GM12878 (cell line): ENCODE measurements at regions not wholly inside any gene's neighbourhood (a gene's known extent, or its start where the extent isn't known, plus 50 kb on each side); places are given as distances from the start of the nearest gene placed in this dataset.

Source experiments
- ATAC-seq: fragments of 200-7000 bp; cut with Tn5 transposase; 3 replicates; pipeline ENCODE4 v1.9.1; 2020; ENCODE audit warnings: mild to moderate bottlenecking, moderate library complexity
- BruUV-seq: library from RNA; stranded (reverse); fragments of 400-500 nt; replicated peaks from 2 replicates; lab custom pipeline; 2021; lab: Mats Ljungman, UMichigan
- CTCF ChIA-PET: fragments of 300-600 bp; sonication (Branson Sonifier 250); formaldehyde crosslinking; extraction: SDS; loops from one replicate; lab custom pipeline; 2021; ENCODE audit warnings: inconsistent platforms; lab: Yijun Ruan, JAX
- POLR2A ChIA-PET: fragments of 350-600 bp; formaldehyde crosslinking; extraction: SDS; loops from one replicate; lab custom pipeline; 2021; ENCODE audit warnings: inconsistent platforms; lab: Charles Lee
- RAD21 ChIA-PET: fragments of 300-600 bp; sonication (Branson Sonifier 250); formaldehyde crosslinking; loops from one replicate; lab custom pipeline; 2023; ENCODE audit warnings: antibody characterized with exemption; ENCODE audit not compliant: unreplicated experiment; lab: Charles Lee
- SMC1A ChIA-PET: fragments of 300-600 bp; sonication (Branson Sonifier 250); formaldehyde crosslinking; loops from one replicate; lab custom pipeline; 2023; ENCODE audit not compliant: unreplicated experiment, uncharacterized antibody; lab: Charles Lee
- DNase-seq: peaks from one replicate; pipeline ENCODE4 v3.0.0-alpha.2; 2011; ENCODE audit warnings: low read depth, low spot score
- FAIRE-seq: peaks from 3 replicates; lab custom pipeline; 2011; peaks lifted over from hg19 to GRCh38; lab: Jason Lieb, UNC
- H2AFZ ChIP-seq: 2 replicates; pipeline ENCODE4 v1.6.0; 2011; ENCODE audit warnings: low read depth, low read length, control low read depth; ENCODE audit not compliant: control insufficient read depth
- H3K27ac ChIP-seq: 2 replicates; pipeline ENCODE4 v1.5.1; 2011; ENCODE audit warnings: control low read depth; ENCODE audit not compliant: control insufficient read depth, insufficient read depth
- H3K27me3 ChIP-seq, 2 experiments: replicated peaks in 1 of 2; 2 replicates each; pipeline versions ENCODE4 v1.6.0 to v1.6.1; 2011; ENCODE audit warnings: low read length in 1 of 2; ENCODE audit not compliant: control insufficient read depth in 2 of 2, insufficient read depth in 2 of 2
- H3K36me3 ChIP-seq, 2 experiments: 2 replicates each; pipeline ENCODE4 v1.5.1; 2011; ENCODE audit warnings: low read length in 1 of 2; ENCODE audit not compliant: control insufficient read depth in 2 of 2, insufficient read depth in 2 of 2
- H3K4me1 ChIP-seq: 2 replicates; pipeline ENCODE4 v1.6.1; 2011; ENCODE audit warnings: mild to moderate bottlenecking, low read length, moderate library complexity, mixed read lengths; ENCODE audit not compliant: control insufficient read depth, insufficient read depth
- H3K4me2 ChIP-seq: 2 replicates; pipeline ENCODE4 v1.6.0; 2011; ENCODE audit warnings: control low read depth; ENCODE audit not compliant: control insufficient read depth, insufficient read depth
- H3K4me3 ChIP-seq: fragments of 200-600 bp; sonication (generic); 2 replicates; pipeline ENCODE4 v1.5.1; 2016
- H3K79me2 ChIP-seq: 2 replicates; pipeline ENCODE4 v1.6.0; 2011; ENCODE audit warnings: low read length; ENCODE audit not compliant: control insufficient read depth, insufficient read depth
- H3K9ac ChIP-seq: 2 replicates; pipeline ENCODE4 v1.8.0; 2011; ENCODE audit warnings: low read length, control low read depth, mixed read lengths; ENCODE audit not compliant: control insufficient read depth, insufficient read depth
- H3K9me3 ChIP-seq: replicated peaks from 3 replicates; pipeline ENCODE4 v1.5.1; 2011; ENCODE audit warnings: mild to moderate bottlenecking, low read length; ENCODE audit not compliant: control insufficient read depth, insufficient read depth
- H4K20me1 ChIP-seq: 2 replicates; pipeline ENCODE4 v1.6.0; 2011; ENCODE audit not compliant: control insufficient read depth, insufficient read depth
- HDAC6 ChIP-seq: fragments of 200-600 bp; sonication (generic); IDR thresholded peaks from one replicate; pipeline ENCODE4 v1.8.0; 2017; ENCODE audit warnings: antibody characterized with exemption; ENCODE audit not compliant: unreplicated experiment
- PML ChIP-seq: IDR thresholded peaks from 2 replicates; pipeline ENCODE4 v1.6.1; 2012; ENCODE audit warnings: low read length, inconsistent platforms
- RAD21 ChIP-seq: IDR thresholded peaks from 2 replicates; pipeline ENCODE4 v1.6.1; 2011; ENCODE audit warnings: mild to moderate bottlenecking, low read depth, low read length, moderate library complexity; ENCODE audit not compliant: insufficient read depth
- REST ChIP-seq: IDR thresholded peaks from 2 replicates; pipeline ENCODE4 v1.6.1; 2012; ENCODE audit warnings: mild to moderate bottlenecking, low read depth, low read length
- RFX5 ChIP-seq: IDR thresholded peaks from 2 replicates; pipeline ENCODE4 v1.6.1; 2011; ENCODE audit warnings: low read depth, low read length, improper control_type of control experiment
- RUNX3 ChIP-seq: IDR thresholded peaks from 2 replicates; pipeline ENCODE4 v1.6.1; 2012; ENCODE audit warnings: low read length, inconsistent platforms
- ZBTB33 ChIP-seq: fragments of 450-650 bp; IDR thresholded peaks from 2 replicates; pipeline ENCODE4 v1.6.1; 2017; ENCODE audit warnings: mild to moderate bottlenecking
- ZBTB4 ChIP-seq: fragments of 450-650 bp; formaldehyde crosslinking; IDR thresholded peaks from 2 replicates; pipeline ENCODE4 v1.4.0; 2022; ENCODE audit warnings: mild to moderate bottlenecking, moderate library complexity
- ZNF687 ChIP-seq: fragments of 450-650 bp; IDR thresholded peaks from 2 replicates; pipeline ENCODE4 v1.6.1; 2017; ENCODE audit warnings: mild to moderate bottlenecking, moderate library complexity
- WGBS: methylation state at CpG from one replicate; pipeline ENCODE4 v1.1.6; 2016; ENCODE audit warnings: low lambda C conversion rate; ENCODE audit not compliant: insufficient replicate concordance, insufficient coverage; ENCODE audit errors: missing lambda C conversion rate; 5-methylcytosine and 5-hydroxymethylcytosine counted together
- in situ Hi-C: fragments of 300-500 bp; cut with MboI; formaldehyde crosslinking; loops from 9 replicates; pipeline ENCODE4 v1.14.3; 2018; ENCODE audit warnings: mixed read lengths
- intact Hi-C: fragments of 100-400 bp; cut with micrococcal nuclease; formaldehyde crosslinking; loops from one replicate; pipeline ENCODE4 v1.14.2; 2022; ENCODE audit not compliant: unreplicated experiment

GRCh38 chr2:103961862-103962261 is 892.1 kb upstream of the POU3F3 start (continued):
- no peak for TF ChIP-seq REST
- TF ChIP-seq RFX5, result no peak

- Histone ChIP-seq H3K4me3 (no peak overlapping the region), H3K4me2 (no peak overlapping the region), H2AFZ (no peak overlapping the region), H3K36me3 (no peaks in the 10 kb centered on the region), H3K9ac (no peak overlapping the region), H3K27me3 (no peaks in the 10 kb centered on the region), H3K27ac (no peak overlapping the region), H3K79me2 (no peaks in the 10 kb centered on the region), H4K20me1 (no peaks in the 10 kb centered on the region), H3K9me3 (no peaks in the 10 kb centered on the region), H3K4me1 (no peaks in the 10 kb centered on the region)
- no TSS peak for BruUV-seq
- ChIA-PET POLR2A (no interaction called here), SMC1A (no interaction called here), CTCF (no interaction called here), RAD21 (no interaction called here)
- in situ Hi-C loops, result no loop called here
- DNase-seq (no peak), ATAC-seq (no peak), FAIRE-seq (no peak)
- intact Hi-C loops, result no loop called here
- 0% methylated on average over 4 of the region's 4 CpGs for WGBS
- TF ChIP-seq PML, result no peak
- no peak for TF ChIP-seq RUNX3
- TF ChIP-seq RAD21, result no peak
- no peak for TF ChIP-seq RFX5
- no peak for TF ChIP-seq ZBTB33
- TF ChIP-seq HDAC6, result no peak
- no peak for TF ChIP-seq ZBTB4 (CRISPR knock-in tag)
- no peak for TF ChIP-seq ZNF687
Observed at GRCh38 chr2:103962670-103963069, 891.2 kb upstream of the POU3F3 start.
